Activated effector memory CD4-positive, alpha-beta T cell treated with anti-CD3 and anti-CD28 coated beads, Interleukin-2, amount 50 U/mL, for 16 hours (primary cell): ENCODE measurements at regions not wholly inside any gene's neighbourhood (a gene's known extent, or its start where the extent isn't known, plus 50 kb on each side); places are given as distances from the start of the nearest gene placed in this dataset.
"Not testable (repeated sequence)": the region's sequence is repeated elsewhere in the genome, so short reads cannot be mapped to it uniquely, and the experiment has no call there.

Source experiments
- DNase-seq: peaks from one replicate; pipeline ENCODE4 v3.0.0-alpha.2; 2020

DNA sequence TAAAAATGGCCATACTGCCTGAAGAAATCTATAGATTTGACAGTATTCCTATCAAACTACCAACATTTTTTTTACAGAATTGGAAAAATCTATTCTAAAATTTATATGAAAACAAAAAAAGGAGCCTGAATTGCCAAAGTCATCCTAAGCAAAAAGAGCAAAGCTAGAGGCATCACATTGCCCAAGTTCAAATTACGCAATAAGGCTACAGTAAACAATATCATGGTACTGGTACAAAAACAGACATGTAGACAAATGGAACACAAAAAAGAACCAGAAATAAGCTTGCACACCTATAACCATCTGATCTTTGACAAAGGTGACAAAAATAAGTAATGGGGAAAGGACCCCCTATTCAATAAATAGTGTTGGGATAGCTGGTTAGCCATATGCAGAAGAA is 50.2 kb upstream of the THSD7B start:
- no peak for DNase-seq

DNA sequence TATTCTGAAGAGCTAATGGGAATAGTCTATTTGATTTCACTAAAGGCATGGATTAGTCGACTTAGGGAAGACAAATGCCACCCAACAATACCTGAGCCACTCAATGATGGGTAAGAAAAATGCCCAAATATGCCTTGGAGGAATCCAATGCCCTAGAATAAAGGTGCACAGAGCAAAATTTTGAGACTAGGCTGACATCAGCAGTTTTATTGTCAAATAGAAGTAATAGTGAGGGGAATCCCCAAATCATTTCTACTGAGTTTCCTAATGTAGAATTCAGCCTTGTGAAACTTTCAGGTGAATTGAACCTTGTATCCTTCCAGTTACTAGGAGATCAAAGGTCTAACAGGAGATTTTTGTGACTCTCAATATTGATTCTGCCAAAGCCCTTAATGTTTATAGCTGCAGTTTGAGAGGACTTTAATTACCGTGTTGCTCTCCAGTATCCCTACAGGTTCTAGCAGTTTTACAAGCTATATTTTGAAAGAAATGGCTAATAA is 50.8 kb upstream of the THSD7B start:
- no peak for DNase-seq

DNA sequence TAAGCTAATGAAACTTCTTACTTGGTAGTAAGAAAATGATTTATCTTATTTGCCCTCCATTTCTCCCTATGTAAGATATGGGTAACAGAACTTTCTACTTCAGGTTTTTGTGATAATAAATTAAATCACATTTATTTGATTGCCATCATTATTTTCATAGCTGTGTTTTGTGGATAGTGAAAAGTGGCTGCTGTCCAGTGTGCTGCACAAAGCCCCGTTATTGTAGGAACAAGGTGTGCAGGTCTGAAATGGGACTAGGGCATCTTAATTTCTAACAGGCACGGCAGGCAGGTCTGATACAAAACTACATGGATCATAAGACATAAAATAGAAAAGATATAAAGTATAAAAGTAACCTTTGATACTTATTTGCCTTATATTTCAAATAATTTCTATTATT is 51.6 kb upstream of the THSD7B start:
- DNase-seq = no peak

DNA sequence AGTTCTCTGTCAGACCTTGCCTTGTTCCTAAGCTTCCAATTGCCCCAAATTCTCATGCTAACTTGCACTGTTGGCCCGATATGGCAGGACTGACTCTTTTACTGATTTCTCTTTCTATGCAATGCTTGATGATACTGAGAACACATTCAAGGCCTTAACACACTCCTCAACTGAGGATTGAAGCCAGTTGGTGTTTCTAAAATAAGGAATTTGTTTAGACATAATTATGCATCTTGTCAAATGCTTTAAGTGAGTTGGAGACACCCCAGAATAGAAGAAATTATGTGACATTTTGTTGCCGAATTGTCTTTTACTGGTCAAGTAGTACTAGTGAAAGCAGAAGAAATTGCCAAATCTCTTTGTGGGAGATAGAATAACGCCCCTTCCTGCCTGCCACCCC is 60.0 kb upstream of the THSD7B start:
- DNase-seq = no peak

DNA sequence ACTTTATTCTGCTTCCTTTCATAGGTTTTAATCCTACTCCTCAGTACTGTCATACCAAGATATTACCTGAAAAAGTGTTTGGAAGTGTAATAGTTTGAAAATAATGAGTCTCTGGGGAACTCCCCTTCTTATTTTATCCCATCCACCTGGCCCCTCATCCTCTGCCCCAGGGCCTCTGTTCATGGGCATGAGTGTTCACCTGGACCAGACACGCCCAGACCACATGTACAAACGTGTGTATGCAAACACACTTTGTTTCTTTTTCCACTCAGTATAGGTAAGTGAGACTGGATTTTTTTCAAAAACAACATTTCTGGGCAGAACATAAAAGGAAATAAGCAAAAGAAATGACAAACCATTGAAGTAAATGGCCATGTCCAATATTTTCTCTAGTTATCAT is 62.1 kb upstream of the THSD7B start:
- DNase-seq = no peak

DNA sequence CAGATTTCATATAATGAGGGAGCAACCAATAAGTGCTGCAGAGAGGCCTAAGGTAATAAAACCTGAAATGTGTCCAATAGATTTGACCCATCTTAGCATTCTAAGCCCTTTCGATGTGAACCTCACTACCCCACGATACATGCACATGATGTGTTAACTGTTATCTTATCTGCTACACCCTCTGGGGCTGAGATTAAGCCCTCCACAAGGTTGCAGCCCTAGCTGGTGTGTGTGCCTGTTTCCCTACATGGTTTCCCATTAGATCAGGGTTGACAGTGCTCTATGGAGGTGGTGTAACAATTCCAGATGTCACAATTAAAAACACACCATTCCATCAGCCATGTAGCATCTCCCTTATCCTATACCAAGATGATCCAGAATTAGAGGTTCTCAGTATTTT is 68.9 kb upstream of the THSD7B start:
- no peak for DNase-seq

DNA sequence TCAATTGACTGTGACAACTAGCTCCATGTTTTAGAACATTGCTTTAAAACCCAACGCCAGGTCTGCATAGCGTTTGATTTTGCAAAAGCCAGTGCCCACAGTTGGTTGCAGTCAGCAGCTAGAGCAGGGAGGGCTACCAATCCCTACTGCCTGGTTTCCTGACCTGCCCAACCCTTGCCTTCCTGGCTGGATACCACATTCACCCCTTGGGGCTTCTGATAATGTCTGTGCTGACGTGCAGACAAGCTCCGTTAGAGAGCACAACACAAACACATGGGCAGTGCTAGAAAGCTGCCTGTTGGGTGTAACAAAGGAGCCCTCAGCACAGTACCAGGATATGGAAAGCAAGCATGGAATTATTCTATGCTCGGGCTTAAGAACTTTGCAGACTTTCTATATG is 71.4 kb upstream of the THSD7B start:
- no peak for DNase-seq

DNA sequence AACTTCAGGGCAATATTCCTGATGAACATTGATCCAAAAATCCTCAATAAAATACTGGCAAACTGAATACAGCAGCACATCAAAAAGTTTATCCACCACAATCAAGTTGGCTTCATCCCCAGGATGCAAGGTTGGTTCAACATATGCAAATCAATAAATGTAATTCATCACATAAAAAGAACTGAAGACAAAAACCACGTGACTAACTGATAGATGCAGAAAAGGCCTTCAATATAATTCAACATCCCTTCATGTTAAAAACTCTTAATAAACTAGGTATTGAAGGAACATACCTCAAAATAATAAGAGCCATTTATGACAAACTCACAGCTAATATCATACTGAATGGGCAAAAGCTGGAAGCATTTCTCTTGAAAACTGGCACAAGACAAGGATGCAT is 85.3 kb upstream of the THSD7B start:
- not testable (repeated sequence) for DNase-seq

DNA sequence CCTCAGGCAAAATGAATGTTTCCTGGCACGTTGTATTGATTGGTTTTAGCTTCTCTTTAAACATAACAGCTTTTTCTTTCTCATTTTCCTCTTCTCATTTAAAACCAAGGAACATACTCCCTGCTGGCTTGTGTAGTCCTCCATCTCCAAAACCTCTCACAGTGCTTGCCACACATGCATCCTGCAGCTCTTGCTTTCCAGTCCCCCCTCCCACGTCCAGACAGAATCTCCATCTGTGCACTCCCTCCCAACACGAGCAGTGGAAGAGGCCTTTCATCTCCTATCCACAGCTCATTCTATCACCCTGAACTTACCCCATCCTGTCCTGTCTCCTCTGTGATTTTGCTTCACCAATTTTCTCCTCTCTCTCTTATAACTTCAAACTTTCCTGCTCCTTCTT is 99.6 kb upstream of the THSD7B start:
- no peak for DNase-seq

DNA sequence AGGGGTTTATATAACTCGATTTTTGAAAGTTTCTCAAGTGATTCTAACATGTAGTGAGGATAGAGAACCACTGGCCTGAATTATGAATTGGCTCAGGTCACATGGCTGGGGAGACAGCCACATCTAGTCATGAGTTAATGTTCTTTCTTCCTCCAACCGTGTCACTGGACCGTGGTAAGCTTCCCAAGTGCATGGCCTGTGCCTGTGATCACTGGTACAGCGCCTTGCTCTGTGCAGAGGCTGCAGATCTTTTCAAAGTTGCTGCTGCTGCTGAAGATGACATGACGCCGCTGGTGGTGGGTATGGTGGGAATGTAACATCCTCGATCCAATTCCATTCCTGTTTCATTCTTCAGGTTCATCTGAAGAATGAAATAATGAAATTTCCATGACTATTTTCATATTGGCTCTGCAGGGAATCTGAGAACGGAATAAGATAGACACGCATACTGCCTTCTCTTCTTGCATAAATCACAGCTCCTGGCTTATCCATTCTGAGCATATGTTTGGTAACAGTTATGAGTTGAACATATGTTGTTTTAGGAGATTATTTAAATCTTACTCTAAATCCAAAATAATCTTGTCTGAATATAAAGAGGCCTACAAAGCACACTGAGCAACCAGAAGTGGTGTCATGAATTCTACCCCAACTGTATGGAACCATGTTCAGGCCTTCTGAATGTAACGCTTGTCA is 100.5 kb upstream of the THSD7B start:
- DNase-seq = no peak

DNA sequence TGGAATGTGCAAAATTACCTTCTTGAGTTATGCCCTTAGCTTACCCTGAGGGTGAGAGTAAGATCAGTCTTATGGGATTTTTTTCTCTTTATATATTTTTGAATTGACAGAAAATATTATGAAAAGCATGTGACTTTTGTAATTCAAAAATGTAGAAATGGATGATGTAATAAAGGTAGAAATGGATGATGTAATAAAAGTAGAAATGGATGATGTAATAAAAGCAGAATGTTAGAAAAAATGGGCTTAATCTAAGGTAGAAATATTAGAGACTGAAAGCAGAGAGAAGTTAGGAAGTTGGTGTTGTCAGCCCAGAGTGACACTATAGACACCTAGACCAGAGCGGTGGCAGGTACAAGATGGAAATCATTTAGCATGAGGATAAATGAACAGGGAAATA is 107.1 kb upstream of the THSD7B start:
- DNase-seq = no peak

DNA sequence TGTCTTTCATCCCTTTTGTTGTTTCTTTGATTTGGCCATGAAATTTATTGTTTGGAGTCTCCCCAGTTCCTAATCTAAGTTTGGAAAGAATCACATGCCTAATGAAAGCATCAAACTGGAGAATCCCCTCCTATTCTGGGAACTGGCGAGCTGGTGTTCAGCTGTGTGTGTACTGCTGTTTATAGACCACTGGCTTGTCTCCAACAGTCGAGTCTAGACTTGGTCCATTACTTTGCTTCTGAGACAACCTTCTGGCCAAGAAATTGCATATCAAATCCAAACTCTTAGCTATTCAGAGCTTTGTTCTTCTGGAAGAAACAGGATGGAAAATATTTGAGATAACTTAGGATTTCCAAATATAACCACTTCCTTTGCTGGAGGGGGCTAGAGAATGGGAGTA is 111.5 kb upstream of the THSD7B start:
- DNase-seq = no peak

DNA sequence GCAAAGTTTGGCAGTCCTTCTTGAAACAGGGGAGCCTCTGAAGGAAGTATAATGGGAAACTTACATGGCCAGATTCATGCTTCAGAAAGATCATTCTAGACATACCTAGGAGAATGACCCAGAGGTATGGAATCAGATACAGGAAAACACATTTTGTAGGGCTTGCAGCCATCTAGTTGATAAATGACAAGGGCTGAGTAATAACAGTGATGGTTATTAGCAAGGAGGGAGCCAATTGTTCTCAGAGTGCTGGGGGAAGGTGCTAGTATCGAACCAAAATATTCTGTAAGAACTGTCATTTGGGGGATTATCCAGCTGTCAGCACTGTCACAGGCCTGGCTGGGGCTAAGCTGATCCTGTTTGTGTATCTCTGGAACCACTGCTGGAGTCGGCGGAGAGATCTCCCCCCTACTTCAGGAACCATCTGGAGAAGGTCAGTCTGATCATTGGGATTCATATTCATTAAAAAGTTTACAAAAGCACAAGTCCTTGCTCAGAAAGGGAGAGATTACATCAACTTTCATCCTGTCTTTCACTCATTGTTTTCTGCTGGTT is 113.8 kb upstream of the THSD7B start:
- no peak for DNase-seq

DNA sequence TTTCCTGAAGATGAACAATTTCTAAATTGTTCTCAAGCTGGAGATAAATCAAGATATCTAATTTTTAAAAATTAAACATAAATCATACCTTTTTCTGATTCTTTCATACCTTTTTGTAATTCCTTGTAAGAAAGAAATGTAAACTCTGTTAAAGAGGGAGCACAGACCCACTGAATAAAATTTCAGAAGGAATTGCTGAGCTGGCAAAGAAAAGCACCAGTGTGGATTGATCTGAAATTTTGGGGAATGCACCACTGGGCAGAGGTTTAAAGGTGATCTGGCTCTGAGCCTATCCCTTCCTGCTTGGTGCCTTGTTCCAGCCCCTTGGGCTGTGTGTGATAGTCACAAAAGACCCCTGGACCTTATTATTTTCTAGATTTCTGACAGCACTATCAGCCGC is 118.3 kb upstream of the THSD7B start:
- no peak for DNase-seq

DNA sequence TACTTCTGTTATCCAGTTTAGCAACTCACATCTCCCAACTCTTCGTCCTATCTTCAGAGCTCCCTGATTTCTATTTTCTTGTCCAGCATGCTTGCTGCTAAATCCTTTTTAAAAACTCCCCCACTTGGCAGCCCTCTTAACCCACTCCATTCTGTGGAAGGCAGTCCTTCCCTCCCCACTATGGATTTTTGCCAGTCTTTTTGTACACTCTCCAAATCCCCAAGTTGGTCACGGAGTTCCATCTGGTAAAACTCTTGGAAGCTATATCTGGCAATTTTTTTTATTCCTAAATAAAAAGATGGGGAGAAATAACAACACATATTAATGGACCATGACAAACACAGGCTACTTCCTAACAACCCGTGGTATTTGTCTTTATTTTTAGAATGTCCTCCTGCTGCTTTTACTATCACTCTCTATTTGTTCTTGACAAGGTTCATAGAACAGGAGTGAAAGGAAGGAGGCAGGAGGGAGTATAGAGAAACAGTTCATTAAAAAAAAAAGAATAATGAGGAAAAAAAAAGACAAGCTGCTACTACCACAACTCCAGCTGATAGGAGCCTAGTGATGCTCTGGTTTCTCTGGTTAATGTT is 120.0 kb upstream of the THSD7B start:
- DNase-seq = no peak

DNA sequence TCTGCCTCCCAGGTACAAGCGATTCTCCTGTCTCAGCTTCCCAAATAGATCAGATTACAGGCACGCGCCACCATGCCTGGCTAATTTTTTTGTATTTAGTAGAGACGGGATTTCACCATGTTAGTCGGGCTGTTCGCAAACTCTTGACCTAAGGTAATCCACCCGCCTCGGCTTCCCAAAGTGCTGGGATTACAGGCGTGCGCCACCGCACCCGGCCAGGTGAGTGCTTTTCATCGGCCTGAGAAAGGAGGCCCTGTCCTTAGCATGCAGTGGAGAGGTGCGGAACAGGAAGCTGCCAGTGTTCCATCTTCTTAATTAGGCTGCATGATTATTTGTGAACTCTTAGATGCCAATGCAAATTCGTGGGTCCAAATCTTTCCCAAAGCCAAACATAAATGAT is 125.7 kb upstream of the THSD7B start:
- no peak for DNase-seq

DNA sequence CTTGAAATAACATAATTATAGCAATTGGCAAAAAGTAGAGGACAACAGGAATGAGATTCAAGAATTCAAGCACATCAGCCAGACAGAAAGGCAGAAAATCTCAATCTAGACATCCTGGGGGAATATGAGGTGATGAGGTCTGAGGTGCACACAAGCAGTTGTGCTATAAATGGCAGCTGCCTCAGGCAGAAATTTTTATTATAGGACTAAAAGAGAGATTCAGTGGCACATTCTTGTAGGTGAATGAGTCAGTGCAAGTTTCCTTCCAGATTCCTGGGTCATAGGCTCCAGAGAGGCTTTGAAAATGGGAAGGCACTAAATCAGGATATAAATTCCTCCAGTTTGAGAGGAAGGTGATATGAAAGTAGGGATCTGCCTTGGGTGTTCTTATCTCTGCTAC is 127.2 kb upstream of the THSD7B start:
- DNase-seq = no peak

DNA sequence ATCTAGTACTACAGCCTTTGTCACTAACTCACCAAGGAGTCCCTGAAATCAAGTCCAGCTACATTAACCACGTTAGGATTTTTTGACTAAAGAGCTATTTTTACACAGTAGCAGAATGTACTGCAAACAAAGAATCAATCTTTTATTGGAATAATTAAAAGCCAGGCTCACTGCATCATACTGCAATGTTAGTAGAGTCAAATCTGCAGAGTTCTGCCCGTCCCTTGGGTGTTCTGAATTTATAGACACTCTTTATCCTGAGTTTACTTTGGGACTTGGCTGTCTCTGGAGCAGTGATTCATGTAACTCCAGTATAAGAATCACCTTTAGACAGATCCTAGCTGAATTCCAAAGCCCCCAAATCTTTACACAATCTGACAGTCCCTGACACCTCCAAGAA is 127.9 kb upstream of the THSD7B start:
- DNase-seq = no peak

DNA sequence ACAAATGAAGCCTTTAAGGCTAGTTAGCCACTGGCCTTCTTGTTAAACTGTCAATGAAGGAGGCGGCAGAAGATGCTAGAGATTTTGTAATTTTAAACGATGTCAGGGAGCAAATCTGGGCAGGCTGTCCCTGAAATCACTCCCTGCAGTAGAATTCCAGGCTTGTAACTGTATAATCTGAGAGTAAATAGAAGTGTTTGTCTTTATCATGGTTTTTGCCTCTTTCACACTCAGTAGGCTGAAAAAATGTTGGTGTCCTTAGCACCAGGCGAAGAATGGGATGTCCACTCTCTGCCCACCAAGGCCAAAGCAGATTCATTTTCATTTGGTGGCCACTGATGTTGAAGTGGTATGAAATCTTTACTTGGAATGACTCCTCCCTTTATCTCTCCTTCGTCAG is 136.9 kb upstream of the THSD7B start:
- DNase-seq = no peak

DNA sequence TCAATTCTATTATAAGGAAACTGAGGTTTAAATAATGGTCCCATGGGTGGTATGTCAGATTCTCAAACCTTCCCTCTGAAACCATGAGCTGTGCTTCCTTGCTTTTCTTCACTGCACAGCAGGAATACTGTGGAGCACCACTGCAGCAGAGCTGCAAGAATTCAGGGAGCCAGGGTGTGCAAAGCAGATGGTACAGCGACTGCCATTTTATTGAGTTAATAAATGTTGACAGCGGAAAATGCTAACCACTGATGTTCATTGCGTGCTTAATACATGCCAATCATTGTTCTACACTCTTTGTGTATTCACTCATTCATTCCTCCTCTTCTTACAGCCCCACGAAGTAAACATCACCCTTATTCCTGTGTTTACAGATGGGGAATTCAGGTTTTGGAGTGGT is 152.2 kb upstream of the THSD7B start:
- DNase-seq = no peak

DNA sequence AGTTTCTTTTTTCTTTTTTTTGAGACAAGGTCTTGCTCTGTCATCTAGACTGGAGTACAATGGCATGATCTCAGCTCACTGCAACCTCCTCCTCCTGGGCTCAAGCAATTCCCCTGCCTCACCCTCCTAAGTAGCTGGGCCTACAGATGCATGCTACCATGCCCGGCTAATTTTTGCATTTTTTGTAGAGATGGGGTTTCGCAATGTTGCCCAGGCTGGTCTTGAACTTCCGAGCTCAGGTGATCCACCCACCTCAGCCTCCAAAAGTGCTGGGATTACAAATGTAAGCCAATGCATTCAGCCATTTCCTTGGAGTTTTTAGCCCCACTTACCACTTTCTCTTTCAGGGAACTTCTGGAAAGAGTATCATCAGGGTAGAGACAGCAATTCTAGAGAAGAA is 153.3 kb upstream of the THSD7B start:
- no peak for DNase-seq

DNA sequence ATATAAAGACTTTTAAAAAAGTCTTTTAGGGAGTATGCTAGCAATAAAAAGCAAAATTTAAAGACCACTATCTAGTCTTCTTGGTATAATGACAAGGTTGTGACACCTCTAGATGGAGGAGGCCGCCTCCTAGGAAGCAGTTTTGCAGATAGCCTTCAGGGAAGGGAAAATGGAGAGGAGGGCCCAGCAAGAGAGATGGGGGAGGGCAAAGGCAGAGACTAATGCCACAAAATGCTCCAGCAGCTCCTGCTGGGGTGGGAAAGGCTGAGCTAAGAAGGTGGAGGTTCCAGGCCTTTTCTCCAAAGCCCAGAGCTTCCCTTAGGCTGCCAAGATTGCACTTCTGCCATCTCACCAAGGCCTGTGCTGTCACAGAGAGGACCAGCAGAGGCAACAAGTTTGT is 153.9 kb upstream of the THSD7B start:
- no peak for DNase-seq

DNA sequence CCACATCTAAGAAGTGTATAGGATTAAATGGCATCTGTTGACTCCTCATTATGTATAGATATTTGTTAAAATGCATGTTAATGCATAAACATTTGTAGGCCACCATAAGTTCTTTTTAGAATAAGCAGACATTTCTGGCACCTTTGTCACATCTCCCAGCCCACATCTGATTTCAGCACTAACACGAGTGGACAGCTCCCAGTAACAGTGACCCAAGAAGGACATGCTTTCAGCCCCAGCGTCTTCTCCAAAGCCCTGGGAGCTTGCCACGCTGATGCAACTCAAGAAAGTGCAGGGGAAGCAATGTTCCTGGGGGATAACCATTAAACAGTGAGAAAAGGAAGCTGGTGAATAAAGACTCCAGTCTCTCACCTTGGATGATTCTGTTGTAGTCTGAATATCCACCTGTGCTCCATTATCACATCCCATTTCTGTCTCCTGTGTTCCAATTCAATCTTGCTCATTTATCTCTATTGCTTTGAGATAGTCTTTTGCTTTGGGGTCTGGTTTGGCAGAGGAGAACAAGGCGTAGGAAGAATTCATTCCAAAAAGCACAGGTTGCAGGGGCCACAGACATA is 182.6 kb upstream of the THSD7B start:
- DNase-seq = no peak

DNA sequence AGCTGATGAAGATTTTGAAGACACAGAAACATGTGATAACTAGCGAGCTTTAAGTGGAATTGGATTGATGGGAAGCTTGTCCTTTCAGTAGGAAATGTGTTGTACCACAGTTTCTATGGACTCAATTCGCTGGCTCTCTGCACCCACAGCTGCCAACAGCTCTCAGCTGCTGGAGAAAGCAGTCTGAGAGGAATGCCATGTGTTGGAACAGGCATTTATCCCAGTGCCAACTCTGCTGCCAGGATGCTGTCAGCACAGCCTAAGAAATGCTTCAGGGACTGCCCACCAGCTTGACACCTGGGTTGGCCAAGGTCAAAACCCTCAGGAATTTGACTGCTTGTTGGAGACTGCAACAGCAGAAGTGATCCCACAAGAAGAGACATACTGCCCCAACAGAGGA is 193.0 kb upstream of the THSD7B start:
- no peak for DNase-seq

DNA sequence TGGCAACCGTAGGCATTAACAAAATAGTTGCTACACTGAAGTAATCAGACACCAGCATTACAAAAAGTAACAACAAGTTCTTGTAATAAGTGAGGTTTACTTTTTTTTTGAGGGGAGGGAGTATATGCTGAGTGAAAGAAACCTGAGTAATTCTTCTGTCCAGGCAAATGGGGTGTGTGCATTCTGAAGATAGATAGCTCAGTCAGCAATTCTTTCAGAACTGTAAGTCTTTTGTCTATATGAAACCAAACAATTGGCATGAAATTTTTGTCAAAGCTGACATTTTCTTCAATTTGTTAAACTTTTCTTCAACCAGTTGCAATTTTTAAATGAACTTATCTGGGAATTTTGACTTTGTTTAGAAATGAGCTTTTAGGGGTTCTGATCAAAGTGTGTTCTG is 208.1 kb upstream of the THSD7B start:
- DNase-seq = no peak
